Calu3 (cell line): ENCODE measurements at regions not wholly inside any gene's neighbourhood (a gene's known extent, or its start where the extent isn't known, plus 50 kb on each side); places are given as distances from the start of the nearest gene placed in this dataset.

Source experiments
- BruUV-seq: library from RNA; stranded (reverse); fragments of 400-500 nt; replicated peaks from 2 replicates; lab custom pipeline; 2021; lab: Mats Ljungman, UMichigan
- CTCF ChIA-PET: fragments of 300-600 bp; sonication (Branson Sonifier 250); formaldehyde crosslinking; loops from one replicate; lab custom pipeline; 2022; ENCODE audit warnings: antibody characterized with exemption; lab: Charles Lee
- DNase-seq: peaks from one replicate; pipeline ENCODE4 v3.0.0; 2022
- H3K27ac Mint-ChIP-seq: one replicate; pipeline ENCODE4 v1.8.0; 2022; ENCODE audit warnings: mixed read lengths; ENCODE audit not compliant: unreplicated experiment
- H3K27me3 Mint-ChIP-seq: one replicate; pipeline ENCODE4 v1.8.0; 2022; ENCODE audit warnings: mixed read lengths; ENCODE audit not compliant: unreplicated experiment
- H3K36me3 Mint-ChIP-seq: one replicate; pipeline ENCODE4 v1.8.0; 2022; ENCODE audit warnings: mild to moderate bottlenecking, moderate library complexity, mixed read lengths; ENCODE audit not compliant: insufficient read depth, unreplicated experiment
- H3K4me1 Mint-ChIP-seq: one replicate; pipeline ENCODE4 v1.8.0; 2022; ENCODE audit warnings: mild to moderate bottlenecking, low read depth, mixed read lengths; ENCODE audit not compliant: unreplicated experiment
- H3K4me3 Mint-ChIP-seq: one replicate; pipeline ENCODE4 v1.8.0; 2022; ENCODE audit warnings: mild to moderate bottlenecking, low read depth, moderate library complexity, mixed read lengths; ENCODE audit not compliant: unreplicated experiment
- H3K9me3 Mint-ChIP-seq: one replicate; pipeline ENCODE4 v1.8.0; 2022; ENCODE audit warnings: low read depth, mixed read lengths; ENCODE audit not compliant: unreplicated experiment
- CTCF ChIP-seq: fragments of 200-600 bp; IDR thresholded peaks from one replicate; pipeline ENCODE4 v1.8.0; 2022; ENCODE audit warnings: antibody characterized with exemption; ENCODE audit not compliant: unreplicated experiment
- intact Hi-C: fragments of 100-400 bp; cut with micrococcal nuclease; formaldehyde crosslinking; loops from one replicate; pipeline ENCODE4 v1.10.0; 2022; ENCODE audit not compliant: unreplicated experiment

GRCh38 chr16:85266857-85267256, 154.6 kb upstream of the CIBAR2 start:
- Mint-ChIP-seq H3K4me1 (no peaks in the 10 kb centered on the region), H3K4me3 (no peak overlapping the region), H3K27ac (no peak overlapping the region), H3K36me3 (no peaks in the 10 kb centered on the region), H3K9me3 (no peaks in the 10 kb centered on the region), H3K27me3 (peaks cover 100% of the 10 kb centered on the region)
- BruUV-seq = no TSS peak
- CTCF ChIA-PET = interaction anchor here (1.5 kb wide), 1 partner anchor 14 kb away, joined by 7 read pairs; no protein-coding TSS in a partner anchor
- no peak for DNase-seq
- intact Hi-C loops = no loop called here
- no peak for TF ChIP-seq CTCF

- Mint-ChIP-seq H3K36me3 (no peaks in the 10 kb centered on the region), H3K9me3 (no peaks in the 10 kb centered on the region), H3K27me3 (peaks cover 100% of the 10 kb centered on the region), H3K4me1 (no peaks in the 10 kb centered on the region), H3K4me3 (no peak overlapping the region), H3K27ac (no peak overlapping the region)
- no peak for TF ChIP-seq CTCF
- no TSS peak for BruUV-seq
- CTCF ChIA-PET = interaction anchor here (0.9 to 1.5 kb wide), 2 partner anchors 14 to 81 kb away, joined by 3 to 7 read pairs; no protein-coding TSS in a partner anchor
- DNase-seq = no peak
- intact Hi-C loops = no loop called here
Measured at GRCh38 chr16:85267414-85267945, 155.2 kb upstream of the CIBAR2 start.

- no peaks in the 10 kb centered on the region for H3K36me3 Mint-ChIP-seq
- no peaks in the 10 kb centered on the region for H3K4me1 Mint-ChIP-seq
- no TSS peak for BruUV-seq
- CTCF ChIA-PET = no interaction called here
- no peak overlapping the region for H3K27ac Mint-ChIP-seq
- no peak for DNase-seq
- TF ChIP-seq CTCF = no peak
- intact Hi-C loops = no loop called here
- H3K4me3 Mint-ChIP-seq = no peak overlapping the region
- H3K9me3 Mint-ChIP-seq = no peaks in the 10 kb centered on the region
- peaks cover 99% of the 10 kb centered on the region for H3K27me3 Mint-ChIP-seq
Measured at GRCh38 chr16:85269165-85269564, 156.9 kb upstream of the CIBAR2 start.

- Mint-ChIP-seq H3K9me3 (no peaks in the 10 kb centered on the region), H3K4me1 (no peaks in the 10 kb centered on the region), H3K27ac (no peak overlapping the region), H3K4me3 (no peak overlapping the region), H3K36me3 (no peaks in the 10 kb centered on the region), H3K27me3 (peaks cover 99% of the 10 kb centered on the region)
- no peak for DNase-seq
- no peak for TF ChIP-seq CTCF
- CTCF ChIA-PET = no interaction called here
- intact Hi-C loops = no loop called here
- no TSS peak for BruUV-seq
Measured at GRCh38 chr16:85270374-85270773, 158.1 kb upstream of the CIBAR2 start.
